ENCODE measurements at regions not wholly inside any gene's neighbourhood (a gene's known extent, or its start where the extent isn't known, plus 50 kb on each side); places are given as distances from the start of the nearest gene placed in this dataset.
A peak's percentile ranks its signal among the peaks of the same experiment; 100 is the strongest.
"Not testable (repeated sequence)": the region's sequence is repeated elsewhere in the genome, so short reads cannot be mapped to it uniquely, and the experiment has no call there.

- 58 to 76% (median 68%) methylated on average over 3 of the region's 3 CpGs for WGBS, 3 donors
- no peaks in the 10 kb centered on the region for H3K27me3 ChIP-seq (ENCODE audit: control insufficient read depth in 3 of 3, insufficient read depth in 3 of 3, low read length in 3 of 3)
- no peak overlapping the region for H3K4me3 ChIP-seq (ENCODE audit: low read depth in 1 of 3, low read length in 3 of 3)
- no peak overlapping the region for H3K27ac ChIP-seq (ENCODE audit: low read depth in 1 of 3, low read length in 2 of 3)
- no peaks in the 10 kb centered on the region for H3K36me3 ChIP-seq (ENCODE audit: control insufficient read depth in 3 of 3, insufficient read depth in 2 of 3, low read depth in 1 of 3, low read length in 3 of 3)
- no peaks in the 10 kb centered on the region for H3K9me3 ChIP-seq (ENCODE audit: control insufficient read depth in 2 of 2, insufficient read depth in 1 of 2, low read depth in 1 of 2, low read length in 1 of 2)
- no peak for DNase-seq
- H3K4me1 ChIP-seq (ENCODE audit: control insufficient read depth in 3 of 3, insufficient read depth in 2 of 3, low read depth in 1 of 3, low read length in 2 of 3) = no peaks in the 10 kb centered on the region
- no peak for FAIRE-seq
Observed at GRCh38 chrX:150262456-150262855, 100.7 kb upstream of the MAMLD1 start.

GRCh38 chrX:150268839-150269355 is 94.2 kb upstream of the MAMLD1 start:
- Histone ChIP-seq H3K36me3 (ENCODE audit: control insufficient read depth in 3 of 3, insufficient read depth in 2 of 3, low read depth in 1 of 3, low read length in 3 of 3) (no peaks in the 10 kb centered on the region), H3K27me3 (ENCODE audit: control insufficient read depth in 3 of 3, insufficient read depth in 3 of 3, low read length in 3 of 3) (no peaks in the 10 kb centered on the region), H3K4me1 (ENCODE audit: control insufficient read depth in 3 of 3, insufficient read depth in 2 of 3, low read depth in 1 of 3, low read length in 2 of 3) (peaks cover 0 to 25% (median 0%) of the 10 kb centered on the region in 3 donors), H3K9me3 (ENCODE audit: control insufficient read depth in 2 of 2, insufficient read depth in 1 of 2, low read depth in 1 of 2, low read length in 1 of 2) (no peaks in the 10 kb centered on the region), H3K4me3 (ENCODE audit: low read depth in 1 of 3, low read length in 3 of 3) (no peak overlapping the region), H3K27ac (ENCODE audit: low read depth in 1 of 3, low read length in 2 of 3) (peak overlapping the region in 1 of 3 donors; percentile 35)
- FAIRE-seq = no peak
- no peak for DNase-seq
- WGBS, 3 donors = 11 to 28% (median 25%) methylated on average over 2 of the region's 2 CpGs

GRCh38 chrX:150269605-150270254 is 93.4 kb upstream of the MAMLD1 start:
- Histone ChIP-seq H3K4me1 (ENCODE audit: control insufficient read depth in 3 of 3, insufficient read depth in 2 of 3, low read depth in 1 of 3, low read length in 2 of 3) (peaks cover 0 to 25% (median 0%) of the 10 kb centered on the region in 3 donors), H3K4me3 (ENCODE audit: low read depth in 1 of 3, low read length in 3 of 3) (no peak overlapping the region), H3K27ac (ENCODE audit: low read depth in 1 of 3, low read length in 2 of 3) (peak overlapping the region in 1 of 3 donors; percentile 35), H3K9me3 (ENCODE audit: control insufficient read depth in 2 of 2, insufficient read depth in 1 of 2, low read depth in 1 of 2, low read length in 1 of 2) (no peaks in the 10 kb centered on the region), H3K36me3 (ENCODE audit: control insufficient read depth in 3 of 3, insufficient read depth in 2 of 3, low read depth in 1 of 3, low read length in 3 of 3) (no peaks in the 10 kb centered on the region), H3K27me3 (ENCODE audit: control insufficient read depth in 3 of 3, insufficient read depth in 3 of 3, low read length in 3 of 3) (no peaks in the 10 kb centered on the region)
- 9 to 46% (median 30%) methylated on average over 10 of the region's 10 CpGs for WGBS, 3 donors
- DNase-seq (peak; percentile 74 to 85), FAIRE-seq (no peak)

- Histone ChIP-seq H3K4me1 (ENCODE audit: control insufficient read depth in 3 of 3, insufficient read depth in 2 of 3, low read depth in 1 of 3, low read length in 2 of 3) (peaks cover 0 to 25% (median 0%) of the 10 kb centered on the region in 3 donors), H3K27ac (ENCODE audit: low read depth in 1 of 3, low read length in 2 of 3) (no peak overlapping the region), H3K4me3 (ENCODE audit: low read depth in 1 of 3, low read length in 3 of 3) (no peak overlapping the region), H3K36me3 (ENCODE audit: control insufficient read depth in 3 of 3, insufficient read depth in 2 of 3, low read depth in 1 of 3, low read length in 3 of 3) (no peaks in the 10 kb centered on the region), H3K9me3 (ENCODE audit: control insufficient read depth in 2 of 2, insufficient read depth in 1 of 2, low read depth in 1 of 2, low read length in 1 of 2) (no peaks in the 10 kb centered on the region), H3K27me3 (ENCODE audit: control insufficient read depth in 3 of 3, insufficient read depth in 3 of 3, low read length in 3 of 3) (no peaks in the 10 kb centered on the region)
- no peak for FAIRE-seq
- no peak for DNase-seq
- 46 to 81% (median 56%) methylated on average over 3 of the region's 3 CpGs for WGBS, 3 donors
Observed at GRCh38 chrX:150270622-150271021, 92.5 kb upstream of the MAMLD1 start.

- H3K27ac ChIP-seq (ENCODE audit: low read depth in 1 of 3, low read length in 2 of 3); H3K4me3 ChIP-seq (ENCODE audit: low read depth in 1 of 3, low read length in 3 of 3); H3K36me3 ChIP-seq (ENCODE audit: control insufficient read depth in 3 of 3, insufficient read depth in 2 of 3, low read depth in 1 of 3, low read length in 3 of 3); H3K9me3 ChIP-seq (ENCODE audit: control insufficient read depth in 2 of 2, insufficient read depth in 1 of 2, low read depth in 1 of 2, low read length in 1 of 2); H3K27me3 ChIP-seq (ENCODE audit: control insufficient read depth in 3 of 3, insufficient read depth in 3 of 3, low read length in 3 of 3); FAIRE-seq: not testable (repeated sequence)
- 56 to 76% (median 57%) methylated on average over 4 of the region's 4 CpGs for WGBS, 3 donors
- peaks cover 0 to 21% (median 0%) of the 10 kb centered on the region in 3 donors for H3K4me1 ChIP-seq (ENCODE audit: control insufficient read depth in 3 of 3, insufficient read depth in 2 of 3, low read depth in 1 of 3, low read length in 2 of 3)
- peak; percentile 25 to 32 for DNase-seq
Observed at GRCh38 chrX:150273575-150274294, 89.4 kb upstream of the MAMLD1 start.

GRCh38 chrX:150282953-150283352 is 80.2 kb upstream of the MAMLD1 start:
- DNase-seq (peak in 1 of 2 donors; percentile 41), FAIRE-seq (no peak)
- 21 to 63% (median 41%) methylated on average over 2 of the region's 2 CpGs for WGBS, 3 donors
- no peak overlapping the region for H3K27ac ChIP-seq (ENCODE audit: low read depth in 1 of 3, low read length in 2 of 3)
- H3K36me3 ChIP-seq (ENCODE audit: control insufficient read depth in 3 of 3, insufficient read depth in 2 of 3, low read depth in 1 of 3, low read length in 3 of 3) = no peaks in the 10 kb centered on the region
- H3K4me3 ChIP-seq (ENCODE audit: low read depth in 1 of 3, low read length in 3 of 3) = no peak overlapping the region
- no peaks in the 10 kb centered on the region for H3K27me3 ChIP-seq (ENCODE audit: control insufficient read depth in 3 of 3, insufficient read depth in 3 of 3, low read length in 3 of 3)
- H3K4me1 ChIP-seq (ENCODE audit: control insufficient read depth in 3 of 3, insufficient read depth in 2 of 3, low read depth in 1 of 3, low read length in 2 of 3) = no peaks in the 10 kb centered on the region
- no peaks in the 10 kb centered on the region for H3K9me3 ChIP-seq (ENCODE audit: control insufficient read depth in 2 of 2, insufficient read depth in 1 of 2, low read depth in 1 of 2, low read length in 1 of 2)

GRCh38 chrX:150291014-150291413 is 72.1 kb upstream of the MAMLD1 start:
- Histone ChIP-seq H3K9me3 (ENCODE audit: control insufficient read depth in 2 of 2, insufficient read depth in 1 of 2, low read depth in 1 of 2, low read length in 1 of 2) (no peaks in the 10 kb centered on the region), H3K27me3 (ENCODE audit: control insufficient read depth in 3 of 3, insufficient read depth in 3 of 3, low read length in 3 of 3) (no peaks in the 10 kb centered on the region), H3K36me3 (ENCODE audit: control insufficient read depth in 3 of 3, insufficient read depth in 2 of 3, low read depth in 1 of 3, low read length in 3 of 3) (no peaks in the 10 kb centered on the region), H3K4me3 (ENCODE audit: low read depth in 1 of 3, low read length in 3 of 3) (no peak overlapping the region), H3K27ac (ENCODE audit: low read depth in 1 of 3, low read length in 2 of 3) (no peak overlapping the region), H3K4me1 (ENCODE audit: control insufficient read depth in 3 of 3, insufficient read depth in 2 of 3, low read depth in 1 of 3, low read length in 2 of 3) (no peaks in the 10 kb centered on the region)
- DNase-seq (no peak), FAIRE-seq (no peak)
- WGBS, 3 donors = 85 to 88% (median 85%) methylated on average over 5 of the region's 5 CpGs

GRCh38 chrX:150293311-150294013 is 69.7 kb upstream of the MAMLD1 start:
- Histone ChIP-seq H3K4me3 (ENCODE audit: low read depth in 1 of 3, low read length in 3 of 3) (no peak overlapping the region), H3K27me3 (ENCODE audit: control insufficient read depth in 3 of 3, insufficient read depth in 3 of 3, low read length in 3 of 3) (no peaks in the 10 kb centered on the region), H3K36me3 (ENCODE audit: control insufficient read depth in 3 of 3, insufficient read depth in 2 of 3, low read depth in 1 of 3, low read length in 3 of 3) (no peaks in the 10 kb centered on the region), H3K4me1 (ENCODE audit: control insufficient read depth in 3 of 3, insufficient read depth in 2 of 3, low read depth in 1 of 3, low read length in 2 of 3) (no peaks in the 10 kb centered on the region), H3K9me3 (ENCODE audit: control insufficient read depth in 2 of 2, insufficient read depth in 1 of 2, low read depth in 1 of 2, low read length in 1 of 2) (no peaks in the 10 kb centered on the region), H3K27ac (ENCODE audit: low read depth in 1 of 3, low read length in 2 of 3) (no peak overlapping the region)
- WGBS, 3 donors = 48 to 75% (median 62%) methylated on average over 5 of the region's 5 CpGs
- FAIRE-seq (no peak), DNase-seq (no peak)

Data from small intestine (tissue), 7 donors.